Lung (tissue), 11 donors: ENCODE measurements at regions not wholly inside any gene's neighbourhood (a gene's known extent, or its start where the extent isn't known, plus 50 kb on each side); places are given as distances from the start of the nearest gene placed in this dataset.

Source experiments
- ATAC-seq: fragments of 200-7000 bp; cut with Tn5 transposase; one replicate; pipeline ENCODE4 v1.9.1; 2020; ENCODE audit warnings: moderate number of reproducible peaks; ENCODE audit not compliant: insufficient read depth, low FRiP score
- DNase-seq, 3 donors: peaks; one replicate each; pipeline ENCODE4 v3.0.0-alpha.2; 2013 to 2017
- H3K27ac ChIP-seq, 2 donors: one replicate each; pipeline ENCODE4 v1.5.1; 2013; ENCODE audit warnings: mild to moderate bottlenecking in 2 of 2, moderate library complexity in 2 of 2, control low read depth in 1 of 2, inconsistent platforms in 1 of 2, low read depth in 1 of 2, low read length in 1 of 2
- H3K27me3 ChIP-seq, 3 donors: one replicate each; pipeline ENCODE4 v1.5.1; 2013; ENCODE audit warnings: low read length in 2 of 3; ENCODE audit not compliant: control insufficient read depth in 3 of 3, insufficient read depth in 3 of 3
- H3K36me3 ChIP-seq, 4 donors: one replicate each; pipeline ENCODE4 v1.5.1; 2013; ENCODE audit warnings: low read length in 4 of 4, mild to moderate bottlenecking in 1 of 4, moderate library complexity in 1 of 4; ENCODE audit not compliant: control insufficient read depth in 4 of 4, insufficient read depth in 4 of 4
- H3K4me1 ChIP-seq, 5 donors: one replicate each; pipeline ENCODE4 v1.5.1; 2013; ENCODE audit warnings: low read length in 5 of 5, mild to moderate bottlenecking in 2 of 5, moderate library complexity in 1 of 5; ENCODE audit not compliant: control insufficient read depth in 5 of 5, insufficient read depth in 5 of 5
- H3K4me3 ChIP-seq: one replicate; pipeline ENCODE4 v1.5.1; 2013; ENCODE audit warnings: mild to moderate bottlenecking, control low read depth, moderate library complexity
- H3K9ac ChIP-seq, 2 donors: one replicate each; pipeline ENCODE4 v1.5.1; 2013; ENCODE audit warnings: low read length in 2 of 2, control low read depth in 1 of 2; ENCODE audit not compliant: insufficient read depth in 1 of 2
- H3K9me3 ChIP-seq, 4 donors: one replicate each; pipeline ENCODE4 v1.5.1; 2013; ENCODE audit warnings: low read length in 3 of 4, mild to moderate bottlenecking in 1 of 4, moderate library complexity in 1 of 4; ENCODE audit not compliant: control insufficient read depth in 4 of 4, insufficient read depth in 3 of 4
- CTCF ChIP-seq: IDR thresholded peaks from 2 replicates; pipeline ENCODE4 v1.5.1; 2012; ENCODE audit warnings: mild to moderate bottlenecking; ENCODE audit errors: control extremely low read depth, extremely low read depth
- WGBS, 2 donors: extraction: QIAGEN DNeasy Blood & Tissue Kit; methylation state at CpG; one replicate each; pipeline ENCODE4 v1.1.7; 2013; 5-methylcytosine and 5-hydroxymethylcytosine counted together
- donor health status: control.
- donor health status: control.
- donor health status: Bipolar disorder and iron deficiency.
- donor health status: healthy.
- donor health status: DM: yes; HTN: yes; CAD: no.

GRCh38 chr15:47570881-47571640 lies 146.2 kb upstream of the SEMA6D start:
- TF ChIP-seq CTCF, result no peak
- Histone ChIP-seq H3K27me3 (peaks cover 0 to 3% (median 0%) of the 10 kb centered on the region in 3 donors), H3K27ac (no peak overlapping the region), H3K4me3 (no peak overlapping the region), H3K9me3 (no peaks in the 10 kb centered on the region), H3K4me1 (peaks cover 0 to 15% (median 0%) of the 10 kb centered on the region in 5 donors), H3K9ac (no peak overlapping the region), H3K36me3 (no peaks in the 10 kb centered on the region)
- 65 to 72% methylated on average over 4 of the region's 4 CpGs for WGBS, 2 donors
- DNase-seq (no peak), ATAC-seq (no peak)

GRCh38 chr15:47573673-47574072 lies 143.6 kb upstream of the SEMA6D start:
- Histone ChIP-seq H3K9ac (no peak overlapping the region), H3K27me3 (peaks cover 0 to 3% (median 0%) of the 10 kb centered on the region in 3 donors), H3K9me3 (no peaks in the 10 kb centered on the region), H3K4me3 (no peak overlapping the region), H3K36me3 (no peaks in the 10 kb centered on the region), H3K4me1 (peaks cover 0 to 27% (median 4%) of the 10 kb centered on the region in 5 donors), H3K27ac (no peak overlapping the region)
- ATAC-seq (no peak), DNase-seq (no peak)
- TF ChIP-seq CTCF, result no peak

GRCh38 chr15:47577000-47577399 lies 140.3 kb upstream of the SEMA6D start:
- peaks cover 0 to 3% (median 0%) of the 10 kb centered on the region in 3 donors for H3K27me3 ChIP-seq
- no peak overlapping the region for H3K4me3 ChIP-seq
- ATAC-seq (no peak), DNase-seq (peak in 2 of 3 donors; percentile 27 to 51)
- no peaks in the 10 kb centered on the region for H3K9me3 ChIP-seq
- no peak for TF ChIP-seq CTCF
- H3K27ac ChIP-seq, result no peak overlapping the region
- peaks cover 0 to 18% (median 3%) of the 10 kb centered on the region in 5 donors for H3K4me1 ChIP-seq
- H3K36me3 ChIP-seq, result no peaks in the 10 kb centered on the region
- H3K9ac ChIP-seq, result no peak overlapping the region
